ENCODE measurements at regions not wholly inside any gene's neighbourhood (a gene's known extent, or its start where the extent isn't known, plus 50 kb on each side); places are given as distances from the start of the nearest gene placed in this dataset.

DNA sequence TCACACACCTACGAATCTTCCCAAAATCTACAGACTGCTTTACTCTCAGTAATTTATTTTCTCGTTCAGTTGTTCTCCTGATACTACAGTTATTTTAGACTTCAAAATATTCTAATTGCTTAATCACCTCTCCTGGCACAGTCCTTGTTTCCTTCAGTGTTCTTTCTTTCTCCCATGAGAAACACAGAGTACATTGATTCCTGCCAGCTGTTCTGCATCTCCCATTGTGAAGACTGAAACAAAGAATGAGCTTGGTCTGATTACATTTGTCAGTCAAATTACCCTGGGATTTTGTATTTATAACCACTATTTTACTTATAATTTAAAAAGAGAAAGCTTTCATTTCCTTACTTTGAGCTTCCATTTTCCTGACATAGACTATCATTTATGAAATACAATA is 63.9 kb upstream of the TANK start:
- intact Hi-C loops (cut with DNase I): no loop called here
- Histone ChIP-seq H3K4me3 (no peak overlapping the region), H3K9me3 (peaks cover 0 to 2% of the 10 kb centered on the region in 2 donors), H3K4me1 (no peaks in the 10 kb centered on the region), H3K27me3 (no peaks in the 10 kb centered on the region), H3K36me3 (no peaks in the 10 kb centered on the region), H3K27ac (no peak overlapping the region)
- DNase-seq (no peak), ATAC-seq (no peak)
- TF ChIP-seq, protein P1, sequence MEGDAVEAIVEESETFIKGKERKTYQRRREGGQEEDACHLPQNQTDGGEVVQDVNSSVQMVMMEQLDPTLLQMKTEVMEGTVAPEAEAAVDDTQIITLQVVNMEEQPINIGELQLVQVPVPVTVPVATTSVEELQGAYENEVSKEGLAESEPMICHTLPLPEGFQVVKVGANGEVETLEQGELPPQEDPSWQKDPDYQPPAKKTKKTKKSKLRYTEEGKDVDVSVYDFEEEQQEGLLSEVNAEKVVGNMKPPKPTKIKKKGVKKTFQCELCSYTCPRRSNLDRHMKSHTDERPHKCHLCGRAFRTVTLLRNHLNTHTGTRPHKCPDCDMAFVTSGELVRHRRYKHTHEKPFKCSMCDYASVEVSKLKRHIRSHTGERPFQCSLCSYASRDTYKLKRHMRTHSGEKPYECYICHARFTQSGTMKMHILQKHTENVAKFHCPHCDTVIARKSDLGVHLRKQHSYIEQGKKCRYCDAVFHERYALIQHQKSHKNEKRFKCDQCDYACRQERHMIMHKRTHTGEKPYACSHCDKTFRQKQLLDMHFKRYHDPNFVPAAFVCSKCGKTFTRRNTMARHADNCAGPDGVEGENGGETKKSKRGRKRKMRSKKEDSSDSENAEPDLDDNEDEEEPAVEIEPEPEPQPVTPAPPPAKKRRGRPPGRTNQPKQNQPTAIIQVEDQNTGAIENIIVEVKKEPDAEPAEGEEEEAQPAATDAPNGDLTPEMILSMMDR (IDR thresholded peaks at IDR 0.05): no peak

DNA sequence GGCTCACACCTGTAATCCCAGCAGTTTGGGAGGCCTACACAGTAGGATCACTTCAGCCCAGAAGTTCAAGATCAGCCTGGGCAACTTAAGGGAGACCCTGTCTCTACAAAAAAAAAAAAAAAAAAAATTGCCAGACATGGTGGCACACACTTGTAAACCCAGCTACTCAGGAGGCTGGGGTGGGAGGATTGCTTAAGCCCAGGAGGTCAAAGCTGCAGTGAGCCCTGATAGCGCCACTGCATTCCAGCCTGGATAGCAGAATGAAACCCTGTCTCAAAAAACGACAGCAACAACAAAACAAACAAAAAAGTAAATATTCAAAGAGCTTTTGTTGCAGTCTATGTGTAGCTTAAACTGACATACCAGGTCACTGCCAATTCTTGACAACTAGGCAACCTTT is 63.1 kb upstream of the TANK start:
- H3K4me1 ChIP-seq: no peaks in the 10 kb centered on the region
- DNase-seq (no peak), ATAC-seq (no peak)
- intact Hi-C loops (cut with DNase I): no loop called here
- H3K27me3 ChIP-seq: no peaks in the 10 kb centered on the region
- peaks cover 0 to 2% of the 10 kb centered on the region in 2 donors for H3K9me3 ChIP-seq
- TF ChIP-seq, protein P1 (IDR thresholded peaks at IDR 0.05): no peak
- H3K36me3 ChIP-seq: no peaks in the 10 kb centered on the region
- H3K4me3 ChIP-seq: no peak overlapping the region
- no peak overlapping the region for H3K27ac ChIP-seq

DNA sequence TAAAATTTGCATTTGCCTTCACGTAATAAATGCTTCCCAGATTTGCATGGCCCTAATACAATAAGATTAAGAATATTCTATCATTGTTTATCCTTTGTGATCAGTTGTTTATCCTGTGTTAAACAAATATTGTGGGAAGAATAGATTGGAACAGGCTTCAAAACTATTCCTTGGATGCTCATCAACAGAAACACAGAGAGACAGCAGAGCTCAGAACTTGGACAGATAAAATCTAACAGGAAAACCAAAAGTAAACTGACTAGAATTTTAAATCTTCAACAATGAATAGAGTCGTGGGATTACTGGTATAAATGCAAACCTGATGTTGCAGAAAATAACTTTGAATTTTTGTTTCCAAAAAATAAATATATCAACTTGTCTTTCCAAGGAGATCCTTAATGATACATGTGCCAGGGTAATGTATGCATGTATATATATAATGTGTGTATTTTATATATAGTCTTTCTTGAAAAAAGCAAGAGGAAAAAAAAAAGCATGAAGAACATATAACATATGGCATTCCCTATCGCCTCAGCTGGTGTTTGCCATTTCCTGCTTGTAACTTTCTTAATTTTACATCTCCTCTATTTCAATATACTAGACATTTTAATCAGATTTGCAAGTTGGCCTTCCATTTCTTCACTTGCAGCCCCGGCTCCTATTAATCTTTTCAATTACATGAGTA is 59.9 kb upstream of the TANK start:
- TF ChIP-seq, protein P1 (IDR thresholded peaks at IDR 0.05): no peak
- intact Hi-C loops (cut with DNase I): no loop called here
- no peaks in the 10 kb centered on the region for H3K36me3 ChIP-seq
- H3K27ac ChIP-seq: no peak overlapping the region
- ATAC-seq: no peak
- H3K4me3 ChIP-seq: no peak overlapping the region
- DNase-seq: no peak
- no peaks in the 10 kb centered on the region for H3K27me3 ChIP-seq
- H3K9me3 ChIP-seq: peaks cover 0 to 2% of the 10 kb centered on the region in 2 donors
- H3K4me1 ChIP-seq: peaks cover 0 to 5% of the 10 kb centered on the region in 2 donors

DNA sequence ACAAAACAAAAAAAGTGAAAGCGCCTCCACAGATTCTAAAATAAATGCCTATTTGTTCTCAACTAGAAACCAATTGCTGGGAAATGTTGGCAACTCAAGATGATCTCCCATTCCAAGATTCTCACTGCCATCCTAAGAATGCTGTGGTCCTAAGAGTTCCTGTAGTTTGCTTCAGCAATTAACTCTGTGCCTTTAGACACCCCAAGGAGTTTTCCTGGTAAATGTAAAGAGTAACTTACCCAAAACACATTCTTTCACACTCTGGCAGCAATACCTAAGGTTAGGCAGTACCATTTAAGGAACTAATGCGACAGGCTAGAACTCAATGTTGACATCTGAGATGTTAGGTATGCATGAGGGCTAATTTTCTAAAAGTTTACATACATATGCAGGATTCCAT is 58.8 kb upstream of the TANK start:
- peaks cover 0 to 2% of the 10 kb centered on the region in 2 donors for H3K9me3 ChIP-seq
- H3K27me3 ChIP-seq: no peaks in the 10 kb centered on the region
- TF ChIP-seq, protein P1 (IDR thresholded peaks at IDR 0.05): no peak
- no peak for DNase-seq
- ATAC-seq: no peak
- H3K36me3 ChIP-seq: no peaks in the 10 kb centered on the region
- H3K27ac ChIP-seq: no peak overlapping the region
- H3K4me3 ChIP-seq: no peak overlapping the region
- H3K4me1 ChIP-seq: peaks cover 0 to 5% of the 10 kb centered on the region in 2 donors
- intact Hi-C loops (cut with DNase I): no loop called here

DNA sequence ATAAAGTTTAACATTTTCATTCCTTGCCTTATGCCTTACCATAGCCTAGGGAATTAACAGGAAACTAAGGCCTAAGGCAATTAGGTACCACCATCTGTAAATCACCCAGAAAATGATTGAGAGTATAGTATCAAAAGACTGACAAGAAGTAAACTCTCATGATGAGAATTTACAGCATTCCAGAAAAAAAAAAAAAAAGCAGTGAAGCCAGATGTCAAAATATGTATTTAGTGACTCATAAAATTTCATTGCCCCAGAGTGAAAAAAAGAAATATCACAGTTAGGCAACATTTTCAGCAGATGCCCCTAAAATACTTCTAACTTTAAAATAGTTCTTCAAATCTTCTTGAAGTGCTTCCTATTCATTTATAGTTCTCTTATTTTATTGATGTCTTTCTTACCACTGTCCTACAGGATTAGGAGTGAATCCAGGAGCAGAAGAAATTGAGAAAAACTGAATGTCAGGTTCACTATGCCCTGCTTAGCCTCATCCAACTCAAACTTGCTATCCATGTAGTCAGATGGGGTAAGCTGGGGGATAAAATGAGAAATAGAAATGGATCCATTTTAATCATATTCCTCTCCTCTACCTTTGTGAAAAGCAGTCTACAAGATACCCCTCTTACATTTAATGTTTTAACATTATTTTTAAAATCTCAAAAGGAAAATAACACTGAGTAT is 57.3 kb upstream of the TANK start:
- ATAC-seq: no peak
- TF ChIP-seq, protein P1 (IDR thresholded peaks at IDR 0.05): no peak
- no peaks in the 10 kb centered on the region for H3K27me3 ChIP-seq

More for the DNA sequence above, 57.3 kb upstream of the TANK start:
- intact Hi-C loops (cut with DNase I): no loop called here
- H3K4me3 ChIP-seq: no peak overlapping the region
- H3K36me3 ChIP-seq: no peaks in the 10 kb centered on the region
- H3K4me1 ChIP-seq: peaks cover 0 to 5% of the 10 kb centered on the region in 2 donors
- H3K27ac ChIP-seq: no peak overlapping the region
- no peak for DNase-seq
- H3K9me3 ChIP-seq: peaks cover 0 to 1% of the 10 kb centered on the region in 2 donors
